GM21360 (cell line): ENCODE measurements at regions not wholly inside any gene's neighbourhood (a gene's known extent, or its start where the extent isn't known, plus 50 kb on each side); places are given as distances from the start of the nearest gene placed in this dataset.
"Not testable (repeated sequence)": the region's sequence is repeated elsewhere in the genome, so short reads cannot be mapped to it uniquely, and the experiment has no call there.

ENCODE experiments used
- ATAC-seq: cut with Tn5 transposase; IDR thresholded peaks from one replicate; pipeline ENCODE4 v1.9.1; 2021; ENCODE audit warnings: mild to moderate bottlenecking, moderate library complexity; ENCODE audit not compliant: unreplicated experiment

GRCh38 chr13:107928762-107929161 lies 286.6 kb downstream of the LIG4 start:
- ATAC-seq = no peak

DNA sequence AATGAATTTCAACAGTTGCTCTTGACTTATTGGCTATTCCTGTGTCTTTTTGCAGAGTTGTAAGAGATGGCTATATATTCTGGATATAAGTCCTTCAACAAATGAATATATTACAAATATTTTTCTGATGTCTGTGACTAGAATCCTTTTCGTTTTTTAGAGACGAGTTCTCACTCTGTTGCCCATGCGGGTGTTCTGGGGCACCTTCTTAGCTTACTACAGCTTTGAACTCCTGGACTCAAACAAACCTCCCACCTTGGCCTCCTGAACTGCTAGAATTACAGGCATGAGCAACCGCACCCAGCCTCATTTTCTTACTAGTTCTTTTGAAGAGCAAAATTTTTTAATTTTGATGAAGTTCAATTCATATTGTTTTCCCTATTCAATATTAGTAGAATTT lies 287.8 kb downstream of the LIG4 start:
- no peak for ATAC-seq

DNA sequence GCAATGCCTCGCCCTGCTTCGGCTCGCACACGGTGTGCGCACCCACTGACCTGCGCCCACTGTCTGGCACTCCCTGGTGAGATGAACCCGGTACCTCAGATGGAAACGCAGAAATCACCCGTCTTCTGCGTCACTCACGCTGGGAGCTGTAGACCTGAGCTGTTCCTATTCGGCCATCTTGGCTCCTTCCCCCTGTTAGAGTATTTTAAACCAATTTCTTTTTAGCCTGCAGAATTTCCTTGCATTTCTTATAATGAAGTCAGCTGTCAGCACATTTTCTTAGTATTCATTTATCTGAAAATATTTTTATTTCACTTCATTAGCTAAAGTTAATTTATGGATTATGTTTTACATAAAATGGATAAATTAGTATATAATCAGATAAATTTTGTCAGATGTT lies 288.8 kb downstream of the LIG4 start:
- not testable (repeated sequence) for ATAC-seq

DNA sequence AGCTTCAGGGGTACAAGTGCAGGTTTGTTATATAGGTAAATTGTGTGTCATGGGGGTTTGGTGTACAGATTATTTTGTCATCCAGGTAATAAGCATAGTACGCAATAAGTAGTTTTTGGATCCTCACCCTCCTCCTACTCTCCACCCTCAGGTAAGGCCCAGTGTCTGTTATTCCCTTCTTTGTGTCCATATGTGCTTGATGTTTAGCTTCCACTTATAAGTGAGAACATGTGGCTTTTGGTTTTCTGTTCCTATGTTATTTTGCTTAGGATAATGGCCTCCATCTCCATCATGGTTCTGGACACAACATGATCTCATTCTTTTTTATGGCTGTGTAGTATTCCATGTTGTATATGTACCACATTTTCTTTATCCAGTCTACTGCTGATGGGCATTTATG lies 298.4 kb downstream of the LIG4 start:
- not testable (repeated sequence) for ATAC-seq

GRCh38 chr13:107912745-107913144 lies 302.6 kb downstream of the LIG4 start:
- ATAC-seq = no peak

GRCh38 chr13:107907065-107907805 lies 308.1 kb downstream of the LIG4 start:
- no peak for ATAC-seq

DNA sequence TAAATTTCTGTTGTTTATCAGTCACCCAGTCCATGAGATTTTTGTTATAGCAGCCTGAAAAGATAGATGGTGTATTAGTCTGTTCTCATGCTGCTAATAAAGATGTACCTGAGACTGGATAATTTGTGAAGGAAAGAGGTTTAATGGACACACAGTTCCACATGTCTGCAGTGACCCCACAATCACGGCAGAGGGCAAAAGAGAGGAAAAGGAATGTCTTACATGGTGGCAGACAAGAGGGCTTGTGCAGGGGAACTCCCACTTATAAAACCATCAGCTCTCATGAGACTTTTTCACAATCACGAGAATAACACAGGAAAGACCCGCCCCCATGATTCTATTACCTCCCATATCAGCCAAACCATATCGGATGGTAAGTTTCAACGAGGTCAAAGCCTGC lies 309.2 kb downstream of the LIG4 start:
- no peak for ATAC-seq

DNA sequence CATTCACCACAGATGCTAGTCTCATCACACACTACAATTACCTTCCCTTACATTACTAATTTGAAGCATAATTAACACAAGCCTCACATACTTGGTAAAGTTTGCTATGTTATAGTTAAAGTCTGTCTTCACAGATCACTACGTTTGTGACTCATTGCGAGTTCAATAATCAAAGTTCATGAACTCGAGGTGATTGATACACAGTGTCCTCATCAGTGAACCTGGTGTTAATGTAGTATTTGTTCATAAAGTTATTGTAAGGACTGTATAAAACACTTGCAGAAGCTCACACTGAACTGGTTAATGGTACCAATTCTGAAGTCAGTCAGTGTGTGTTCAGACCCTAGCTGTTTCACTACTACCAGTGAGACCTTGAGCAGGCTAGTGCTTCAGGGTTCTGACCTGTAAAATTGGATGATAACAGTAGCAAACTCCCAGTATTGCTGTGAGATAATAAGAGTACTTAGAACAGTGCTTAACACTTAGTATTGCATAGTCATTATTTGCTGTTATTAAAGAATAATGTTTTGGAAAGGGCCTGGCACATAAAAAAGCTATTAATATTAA lies 313.3 kb downstream of the LIG4 start:
- ATAC-seq = no peak

DNA sequence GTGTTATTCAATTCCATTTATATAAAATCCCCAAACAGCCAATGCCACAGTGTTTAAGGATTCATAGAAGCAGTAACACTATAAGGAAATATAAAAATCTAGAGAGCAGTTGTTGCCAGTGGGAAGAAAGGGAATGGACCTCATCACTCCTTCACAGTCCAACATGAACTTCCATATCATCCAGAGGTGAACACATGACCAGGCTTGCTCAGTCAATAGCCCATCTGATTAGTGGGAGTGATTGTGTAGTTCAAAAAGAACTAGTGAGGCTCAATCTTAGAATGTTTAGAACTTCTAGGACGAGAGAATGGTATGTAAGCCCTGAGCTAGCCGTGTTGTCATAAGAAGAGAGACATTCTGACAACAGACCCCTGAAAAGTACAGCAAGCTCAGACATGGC lies 314.1 kb downstream of the LIG4 start:
- no peak for ATAC-seq

DNA sequence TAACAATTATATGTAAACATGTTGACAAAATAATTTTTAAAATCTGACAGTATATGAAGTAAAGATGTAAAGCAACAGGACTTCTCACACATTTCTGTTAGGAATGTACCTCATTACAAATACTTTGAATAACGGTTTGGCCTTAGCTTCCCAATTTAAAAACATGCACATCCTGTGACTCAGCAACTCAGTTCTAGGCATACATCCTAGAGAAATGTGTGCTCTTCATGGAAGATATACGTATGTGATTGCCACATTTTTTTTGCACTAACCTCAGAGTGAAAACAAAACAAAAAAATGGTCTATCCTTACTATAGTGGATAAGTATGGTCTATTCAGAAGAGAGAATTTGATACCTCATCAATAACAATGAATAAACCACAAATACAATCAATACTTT lies 314.6 kb downstream of the LIG4 start:
- ATAC-seq = no peak

GRCh38 chr13:107886118-107886517 lies 329.2 kb downstream of the LIG4 start:
- no peak for ATAC-seq

DNA sequence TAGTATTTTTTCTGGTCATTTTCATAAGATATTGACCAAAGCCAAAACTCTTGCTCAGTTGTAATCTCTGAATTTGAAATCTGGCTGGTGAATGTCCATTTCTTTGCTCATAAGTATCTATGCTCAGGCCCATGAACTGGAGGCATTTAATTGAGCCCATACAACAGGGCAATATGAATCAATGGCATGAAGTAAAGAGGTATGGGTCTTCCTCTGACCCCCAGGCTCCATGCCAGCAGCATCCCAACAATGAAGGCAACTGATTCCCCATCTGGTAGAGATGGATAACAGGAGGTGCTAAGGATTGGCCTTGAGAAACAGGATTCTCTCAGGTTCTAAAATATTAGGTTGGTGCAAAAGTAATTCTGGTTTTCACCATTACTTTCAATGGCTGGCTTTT lies 330.8 kb downstream of the LIG4 start:
- ATAC-seq = no peak

DNA sequence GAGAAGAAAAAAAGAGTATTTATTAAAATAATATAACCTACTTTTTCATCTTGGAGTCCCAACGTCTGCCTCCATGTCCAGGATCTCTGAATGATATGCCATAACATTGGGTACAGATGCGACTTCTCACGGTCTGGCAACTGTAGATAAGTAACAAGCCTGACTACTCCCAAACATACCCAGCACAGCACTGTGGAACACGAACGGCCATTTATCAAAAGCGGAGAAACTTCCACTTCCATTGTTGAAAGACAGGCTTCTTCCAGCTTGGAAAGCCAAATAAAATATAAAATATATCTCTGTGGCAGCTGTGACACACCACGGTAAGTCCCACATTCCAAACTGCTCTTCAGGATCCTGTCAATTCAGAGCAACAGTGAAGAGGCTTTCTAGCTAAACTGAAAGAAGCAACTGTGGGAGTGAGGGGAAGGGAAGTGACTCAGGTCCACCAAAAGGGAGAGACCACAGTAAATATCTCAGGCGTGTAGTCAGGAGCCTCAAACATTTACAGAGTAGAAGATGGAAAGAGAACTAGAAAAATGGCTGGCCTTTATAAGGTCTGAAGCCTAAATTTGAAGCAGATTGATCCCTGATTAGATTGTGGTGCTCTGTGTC lies 331.7 kb downstream of the LIG4 start:
- ATAC-seq = no peak

GRCh38 chr13:107882708-107883560 lies 332.4 kb downstream of the LIG4 start:
- ATAC-seq = no peak

DNA sequence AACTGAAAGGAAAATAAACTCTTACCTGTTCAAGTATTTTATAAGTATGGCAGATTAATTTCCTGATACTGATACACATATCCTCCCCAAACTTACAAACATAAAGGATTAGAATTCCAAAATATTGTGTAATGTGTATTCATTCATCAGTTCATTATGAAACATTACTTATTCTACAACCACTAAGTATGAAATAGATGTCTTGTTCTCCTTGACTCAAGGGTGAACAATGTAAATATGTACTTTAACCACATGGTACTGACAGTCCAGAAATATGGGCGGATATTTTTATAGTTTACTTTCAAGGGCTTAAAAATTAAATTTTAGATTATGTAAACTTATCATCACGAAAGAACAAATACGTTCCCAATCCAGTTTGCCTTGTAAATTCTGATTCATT lies 334.0 kb downstream of the LIG4 start:
- ATAC-seq = no peak

DNA sequence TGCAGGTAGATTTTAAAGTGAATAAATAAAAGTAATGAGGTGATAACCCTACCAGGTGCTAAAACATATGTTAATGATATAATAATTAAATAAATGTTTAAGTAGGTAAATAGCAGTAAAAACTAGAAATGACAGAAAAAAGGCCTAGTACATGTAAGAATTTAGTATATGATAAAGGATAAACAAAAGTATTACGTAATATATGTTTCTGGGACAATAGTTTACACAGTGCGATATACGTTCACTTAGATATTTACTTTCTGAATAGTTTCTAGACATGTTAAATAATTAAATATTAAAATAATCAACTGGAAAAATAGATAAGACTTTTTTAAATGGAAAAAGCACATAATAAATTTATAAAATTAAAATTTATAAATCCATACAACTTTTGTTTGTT lies 340.9 kb downstream of the LIG4 start:
- ATAC-seq = no peak

DNA sequence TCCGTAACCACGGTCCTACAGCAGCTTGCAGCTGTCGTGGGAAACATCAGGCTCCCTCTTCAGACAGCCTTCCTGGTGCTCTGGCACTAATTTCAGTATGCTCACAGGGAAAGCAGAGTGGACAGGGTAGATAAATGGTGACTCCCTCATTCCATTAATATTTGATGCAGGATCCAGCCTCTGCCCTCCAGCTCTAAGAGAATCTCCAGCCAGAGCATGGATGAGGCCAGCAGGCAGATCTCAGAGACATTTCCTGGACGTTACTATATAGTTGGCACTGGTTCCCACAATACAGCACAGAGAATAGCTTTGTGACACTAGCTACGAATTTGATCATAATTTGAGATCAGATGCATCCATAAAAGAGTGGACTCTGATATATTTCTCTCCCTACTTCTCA lies 341.4 kb downstream of the LIG4 start:
- ATAC-seq = no peak

GRCh38 chr13:107870400-107870799 lies 344.9 kb downstream of the LIG4 start:
- no peak for ATAC-seq

DNA sequence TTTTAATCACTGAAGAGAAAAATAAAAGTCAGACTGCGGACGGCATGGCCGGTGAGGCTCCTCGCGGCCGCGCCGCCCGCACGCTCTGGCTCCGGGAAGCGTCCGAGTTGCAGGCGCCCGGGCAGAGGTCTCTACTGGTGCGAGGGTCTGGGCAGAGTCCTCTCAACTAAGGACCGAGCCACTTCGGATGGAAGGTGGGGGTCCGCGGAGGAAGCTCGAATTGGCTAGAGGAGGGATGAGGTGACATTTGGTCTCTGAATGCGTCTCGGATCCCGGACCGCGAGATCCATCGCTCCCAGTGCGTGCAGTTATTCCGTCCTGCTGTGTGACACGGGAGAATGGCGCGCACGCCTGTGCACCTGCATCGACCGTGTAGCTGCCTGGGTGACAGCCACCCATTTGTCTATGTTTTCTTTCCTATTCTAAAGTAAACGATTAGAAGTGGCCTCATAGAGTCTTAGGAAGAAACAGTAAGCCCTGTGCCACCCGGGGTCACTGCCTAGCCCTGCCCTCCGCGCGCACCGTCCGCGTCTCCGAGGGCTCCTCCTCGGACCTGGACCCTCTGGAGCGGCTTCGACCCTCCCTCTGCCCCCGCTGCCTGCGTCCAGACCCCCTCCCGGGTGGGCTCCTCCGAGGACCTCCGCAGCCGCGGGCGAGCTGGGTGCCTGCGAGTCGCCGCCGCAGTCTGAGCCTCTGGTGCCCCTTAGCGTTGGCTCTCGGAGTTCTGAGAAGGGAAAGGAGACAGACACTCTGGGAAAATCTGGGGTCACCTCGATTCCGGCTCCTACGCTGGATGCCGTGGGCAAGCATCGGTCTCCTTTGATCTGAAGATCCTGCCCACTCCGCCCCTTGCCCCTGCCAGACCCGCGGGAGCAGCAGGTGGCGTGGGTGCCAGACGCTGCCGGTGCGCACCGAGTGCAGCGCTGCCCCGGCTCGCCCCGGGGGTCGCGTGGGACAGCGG lies 347.4 kb downstream of the LIG4 start:
- ATAC-seq = no peak

DNA sequence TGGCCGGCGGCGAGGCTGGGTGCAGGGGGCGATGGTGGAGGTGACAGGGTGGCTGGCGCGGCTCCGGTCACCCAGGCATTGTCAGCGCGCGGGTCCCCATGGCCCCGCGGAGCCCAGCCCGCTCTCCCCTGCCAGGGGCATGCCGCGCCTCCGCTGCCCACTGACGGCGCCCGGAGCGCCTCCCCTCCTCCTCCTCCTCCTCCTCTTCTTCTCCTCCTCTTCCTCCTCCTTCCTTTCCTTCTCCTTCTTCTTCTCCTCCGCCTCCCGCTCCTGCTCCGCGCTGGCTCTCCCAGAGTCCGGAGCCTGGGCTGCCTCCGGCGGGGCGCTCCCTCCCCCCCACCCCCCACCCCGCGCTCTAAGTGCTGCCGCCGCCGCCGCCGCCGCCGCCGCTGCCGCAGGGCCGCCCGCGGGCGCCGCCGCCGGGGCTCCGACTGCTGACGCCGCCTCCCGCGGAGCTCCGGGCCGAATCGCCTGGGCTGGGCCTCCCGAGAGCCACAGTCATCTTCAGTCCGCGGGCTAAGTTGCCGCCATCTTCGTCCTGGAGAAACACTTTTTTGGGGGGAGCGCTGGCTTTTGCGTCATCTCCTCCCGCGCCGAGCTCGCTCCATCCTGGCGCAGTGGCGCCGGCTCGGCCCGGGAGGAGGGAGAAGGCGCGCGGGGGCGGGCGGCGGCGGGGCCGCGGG lies 348.3 kb downstream of the LIG4 start:
- ATAC-seq = no peak
